Glutamatergic neuron (in vitro differentiated cells): ENCODE measurements at regions not wholly inside any gene's neighbourhood (a gene's known extent, or its start where the extent isn't known, plus 50 kb on each side); places are given as distances from the start of the nearest gene placed in this dataset.

Experiments used
- DNase-seq: peaks from one replicate; pipeline ENCODE4 v3.0.0; 2022
- H3K27ac Mint-ChIP-seq: one replicate; pipeline ENCODE4 v1.8.0; 2020; ENCODE audit warnings: mild to moderate bottlenecking, mixed read lengths, inconsistent platforms; ENCODE audit not compliant: unreplicated experiment
- H3K27me3 Mint-ChIP-seq: one replicate; pipeline ENCODE4 v1.8.0; 2020; ENCODE audit warnings: mild to moderate bottlenecking, moderate library complexity, mixed read lengths, inconsistent platforms; ENCODE audit not compliant: unreplicated experiment
- H3K36me3 Mint-ChIP-seq: one replicate; pipeline ENCODE4 v1.8.0; 2020; ENCODE audit warnings: mild to moderate bottlenecking, mixed read lengths, inconsistent platforms; ENCODE audit not compliant: unreplicated experiment
- H3K4me1 Mint-ChIP-seq: one replicate; pipeline ENCODE4 v1.8.0; 2020; ENCODE audit warnings: mild to moderate bottlenecking, low read depth, mixed read lengths, inconsistent platforms; ENCODE audit not compliant: unreplicated experiment
- H3K4me3 Mint-ChIP-seq: one replicate; pipeline ENCODE4 v1.8.0; 2020; ENCODE audit warnings: mild to moderate bottlenecking, mixed read lengths, inconsistent platforms; ENCODE audit not compliant: unreplicated experiment
- H3K9me3 Mint-ChIP-seq: one replicate; pipeline ENCODE4 v1.8.0; 2020; ENCODE audit warnings: mild to moderate bottlenecking, moderate library complexity, mixed read lengths, inconsistent platforms; ENCODE audit not compliant: unreplicated experiment
- TF ChIP-seq, protein P1 (sequence below): fragments of 200-600 bp; sonication (generic); IDR thresholded peaks from one replicate; pipeline ENCODE4 v1.5.0; 2021; ENCODE audit not compliant: partially characterized antibody, unreplicated experiment

DNA sequence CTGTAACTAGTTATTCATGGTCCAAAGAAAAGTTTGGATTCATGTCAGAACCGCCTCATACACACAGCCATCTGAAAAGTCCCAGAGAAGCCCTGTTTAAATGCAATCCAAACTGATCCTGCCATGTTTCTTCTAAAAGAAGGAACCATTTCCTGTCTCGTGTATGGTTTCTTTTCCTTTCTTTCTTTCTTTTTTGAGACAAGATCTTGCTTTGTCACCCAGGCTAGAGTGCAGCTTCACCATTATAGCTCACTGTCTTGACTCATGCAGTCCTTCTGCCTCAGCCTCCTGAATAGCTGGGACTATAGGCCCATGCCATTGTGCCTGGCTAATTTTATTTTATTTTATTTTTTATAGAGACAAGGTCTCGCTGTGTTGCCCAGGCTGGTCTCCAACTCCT, 77.4 kb upstream of the NSMCE3 start:
- H3K27ac Mint-ChIP-seq: no peak overlapping the region
- no peak overlapping the region for H3K4me3 Mint-ChIP-seq
- H3K9me3 Mint-ChIP-seq: peaks cover 1% of the 10 kb centered on the region
- no peaks in the 10 kb centered on the region for H3K36me3 Mint-ChIP-seq
- peaks cover 3% of the 10 kb centered on the region for H3K27me3 Mint-ChIP-seq
- H3K4me1 Mint-ChIP-seq: peaks cover 6% of the 10 kb centered on the region
- DNase-seq: no peak
- TF ChIP-seq, protein P1, sequence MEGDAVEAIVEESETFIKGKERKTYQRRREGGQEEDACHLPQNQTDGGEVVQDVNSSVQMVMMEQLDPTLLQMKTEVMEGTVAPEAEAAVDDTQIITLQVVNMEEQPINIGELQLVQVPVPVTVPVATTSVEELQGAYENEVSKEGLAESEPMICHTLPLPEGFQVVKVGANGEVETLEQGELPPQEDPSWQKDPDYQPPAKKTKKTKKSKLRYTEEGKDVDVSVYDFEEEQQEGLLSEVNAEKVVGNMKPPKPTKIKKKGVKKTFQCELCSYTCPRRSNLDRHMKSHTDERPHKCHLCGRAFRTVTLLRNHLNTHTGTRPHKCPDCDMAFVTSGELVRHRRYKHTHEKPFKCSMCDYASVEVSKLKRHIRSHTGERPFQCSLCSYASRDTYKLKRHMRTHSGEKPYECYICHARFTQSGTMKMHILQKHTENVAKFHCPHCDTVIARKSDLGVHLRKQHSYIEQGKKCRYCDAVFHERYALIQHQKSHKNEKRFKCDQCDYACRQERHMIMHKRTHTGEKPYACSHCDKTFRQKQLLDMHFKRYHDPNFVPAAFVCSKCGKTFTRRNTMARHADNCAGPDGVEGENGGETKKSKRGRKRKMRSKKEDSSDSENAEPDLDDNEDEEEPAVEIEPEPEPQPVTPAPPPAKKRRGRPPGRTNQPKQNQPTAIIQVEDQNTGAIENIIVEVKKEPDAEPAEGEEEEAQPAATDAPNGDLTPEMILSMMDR: no peak

DNA sequence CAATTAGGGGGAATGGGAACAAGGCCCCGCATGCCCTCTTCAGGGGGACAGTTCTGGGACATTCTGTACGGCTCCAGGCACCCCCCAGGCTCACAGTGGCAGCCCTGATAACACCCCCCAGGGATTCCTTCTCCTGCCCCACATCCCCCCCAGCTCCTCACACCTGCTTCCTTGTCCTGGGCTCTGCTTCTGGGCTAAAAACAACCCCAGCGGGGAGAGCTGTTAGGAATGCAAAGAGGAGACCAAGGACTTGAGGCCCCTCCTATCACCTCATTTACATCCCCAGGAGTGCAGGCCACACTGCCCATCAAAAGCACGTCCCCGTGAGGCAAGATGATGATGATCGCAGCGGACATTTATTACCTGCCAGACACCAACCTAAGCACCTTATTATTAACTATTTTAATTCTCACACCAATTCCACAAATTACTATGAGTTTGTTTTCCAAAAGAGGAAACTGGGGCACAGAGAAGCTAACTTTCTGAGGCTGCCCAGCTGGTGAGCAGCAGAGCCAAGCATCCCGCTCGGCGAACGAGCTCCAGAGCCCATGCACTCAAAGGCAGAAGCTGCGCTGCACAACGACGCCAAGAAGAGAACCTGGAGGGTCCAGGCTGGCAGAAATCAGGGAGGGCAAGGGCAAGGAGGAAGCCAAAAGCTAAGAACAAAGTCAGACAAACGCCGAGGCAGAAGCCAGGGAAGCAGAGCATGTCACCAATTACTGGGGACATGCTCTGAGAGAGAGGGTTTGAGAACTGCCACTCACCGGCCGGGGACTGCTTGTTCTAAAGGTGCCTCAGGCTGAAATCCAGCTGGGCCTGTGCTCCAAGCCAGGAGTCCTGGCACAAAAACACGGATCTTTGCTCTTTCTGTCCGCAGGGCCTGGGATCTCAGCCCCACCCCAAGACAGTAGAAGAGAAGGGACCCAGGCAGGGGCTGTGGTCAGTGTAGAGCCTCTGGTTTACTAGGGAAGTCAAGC, 76.2 kb upstream of the NSMCE3 start:
- H3K27ac Mint-ChIP-seq: no peak overlapping the region
- no peak for DNase-seq
- no peak overlapping the region for H3K4me3 Mint-ChIP-seq
- H3K4me1 Mint-ChIP-seq: peaks cover 6% of the 10 kb centered on the region
- peaks cover 3% of the 10 kb centered on the region for H3K27me3 Mint-ChIP-seq
- TF ChIP-seq, protein P1: no peak
- no peaks in the 10 kb centered on the region for H3K36me3 Mint-ChIP-seq
- H3K9me3 Mint-ChIP-seq: peaks cover 1% of the 10 kb centered on the region

DNA sequence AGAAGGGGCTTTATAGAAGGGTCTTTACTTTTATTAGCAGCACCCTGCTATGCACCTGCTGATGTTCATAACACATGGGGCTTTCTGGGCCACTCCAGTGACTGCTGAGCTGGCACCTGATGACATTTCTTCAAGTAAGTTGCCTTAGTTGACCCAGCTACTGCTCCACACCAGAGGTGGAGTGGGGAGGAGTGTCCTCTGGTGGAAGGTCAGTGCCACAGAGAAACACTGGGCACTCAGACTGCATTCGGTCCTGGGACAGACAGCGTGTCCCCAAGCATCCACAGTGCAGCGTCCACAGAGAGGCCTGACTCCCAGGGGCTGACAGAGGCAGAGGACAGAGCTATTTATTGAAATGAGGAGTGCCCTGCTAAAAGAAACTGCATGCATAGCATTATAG, 74.9 kb upstream of the NSMCE3 start:
- TF ChIP-seq, protein P1: no peak
- Mint-ChIP-seq H3K4me1 (peaks cover 6% of the 10 kb centered on the region), H3K9me3 (peaks cover 1% of the 10 kb centered on the region), H3K36me3 (no peaks in the 10 kb centered on the region), H3K27me3 (peaks cover 3% of the 10 kb centered on the region), H3K4me3 (no peak overlapping the region), H3K27ac (no peak overlapping the region)
- DNase-seq: no peak

DNA sequence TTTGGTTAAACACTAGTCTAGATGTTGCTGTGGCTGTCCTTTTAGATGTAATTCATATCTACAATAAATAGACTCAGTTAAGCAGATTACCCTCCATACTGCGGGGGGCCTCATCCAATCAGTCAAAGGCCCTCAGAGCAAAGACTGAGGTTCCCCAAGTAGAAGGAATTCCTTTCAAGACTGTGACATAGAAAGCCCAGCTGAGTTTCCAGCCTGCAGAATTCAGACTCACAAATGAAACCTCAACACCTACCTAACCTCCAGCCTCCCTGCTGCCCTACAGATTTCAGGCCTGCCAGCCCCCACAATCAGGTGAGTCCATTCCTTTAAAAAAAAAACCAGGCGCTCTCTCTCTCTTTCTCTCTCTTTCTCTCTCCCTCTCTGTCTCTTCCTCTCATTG, 73.6 kb upstream of the NSMCE3 start:
- Mint-ChIP-seq H3K4me3 (no peak overlapping the region), H3K4me1 (peaks cover 10% of the 10 kb centered on the region), H3K9me3 (peaks cover 2% of the 10 kb centered on the region), H3K27me3 (peaks cover 3% of the 10 kb centered on the region), H3K36me3 (no peaks in the 10 kb centered on the region), H3K27ac (no peak overlapping the region)
- TF ChIP-seq, protein P1: no peak
- DNase-seq: no peak

DNA sequence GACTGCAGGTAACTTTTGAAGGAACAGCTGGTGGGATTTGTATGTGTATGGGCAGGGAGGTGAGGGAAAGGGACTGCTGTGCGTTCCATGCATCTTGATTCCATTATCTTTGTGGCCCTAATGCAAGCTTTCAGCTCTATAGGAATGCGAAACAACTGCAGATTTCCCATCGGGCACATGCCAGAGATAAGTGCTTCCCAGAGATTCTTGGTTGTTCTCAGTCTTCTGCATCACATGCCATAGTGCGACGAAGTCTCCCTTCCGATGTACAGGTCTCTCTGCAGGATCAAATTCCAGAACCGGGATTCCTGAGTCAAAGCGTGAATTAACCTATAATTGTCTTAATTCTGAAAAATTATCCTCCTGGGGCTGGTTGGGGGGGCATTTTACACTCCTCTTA, 72.6 kb upstream of the NSMCE3 start:
- DNase-seq: no peak
- TF ChIP-seq, protein P1: no peak
- Mint-ChIP-seq H3K27ac (no peak overlapping the region), H3K9me3 (peaks cover 6% of the 10 kb centered on the region), H3K36me3 (no peaks in the 10 kb centered on the region), H3K4me1 (peaks cover 16% of the 10 kb centered on the region), H3K4me3 (no peak overlapping the region), H3K27me3 (peaks cover 2% of the 10 kb centered on the region)
